ENCODE measurements at regions not wholly inside any gene's neighbourhood (a gene's known extent, or its start where the extent isn't known, plus 50 kb on each side); places are given as distances from the start of the nearest gene placed in this dataset.
"Not testable (repeated sequence)": the region's sequence is repeated elsewhere in the genome, so short reads cannot be mapped to it uniquely, and the experiment has no call there.

- DNase-seq (ENCODE audit: low read depth in 3 of 3): no peak
These were observed 229.3 kb upstream of the PTBP2 start for GRCh38 chr1:96492236-96492635.

DNA sequence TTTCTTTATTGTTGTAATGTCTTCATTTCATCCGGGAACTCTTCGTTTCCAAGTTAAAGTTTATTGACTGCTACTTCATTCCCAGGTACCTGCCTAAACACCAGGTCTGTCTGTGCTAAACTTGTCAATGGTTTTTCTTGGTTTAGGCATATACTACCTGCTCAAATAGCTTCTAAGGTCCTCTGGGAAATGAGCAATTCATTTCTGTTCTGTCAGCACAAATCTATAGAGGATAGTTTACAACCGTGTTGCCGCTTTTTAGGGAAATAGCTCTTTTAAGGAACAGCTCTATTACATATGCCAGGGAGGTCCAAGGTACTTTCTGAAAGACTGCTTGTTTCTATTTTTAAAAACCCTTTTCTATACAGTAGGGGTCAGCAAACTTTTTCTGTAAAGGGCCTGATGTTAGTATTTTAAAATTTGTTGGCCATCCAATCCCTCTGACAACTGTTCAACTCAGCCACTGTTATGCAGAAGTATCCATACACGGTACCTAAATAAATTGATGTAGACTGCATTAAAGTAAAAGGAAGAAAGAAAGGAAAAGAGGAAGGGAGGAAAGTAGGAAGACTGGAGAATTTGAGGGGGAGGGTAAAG is 222.7 kb upstream of the PTBP2 start:
- no peak for DNase-seq (ENCODE audit: low read depth in 3 of 3)

GRCh38 chr1:96508233-96508632 is 213.4 kb upstream of the PTBP2 start:
- DNase-seq (ENCODE audit: low read depth in 3 of 3): no peak

DNA sequence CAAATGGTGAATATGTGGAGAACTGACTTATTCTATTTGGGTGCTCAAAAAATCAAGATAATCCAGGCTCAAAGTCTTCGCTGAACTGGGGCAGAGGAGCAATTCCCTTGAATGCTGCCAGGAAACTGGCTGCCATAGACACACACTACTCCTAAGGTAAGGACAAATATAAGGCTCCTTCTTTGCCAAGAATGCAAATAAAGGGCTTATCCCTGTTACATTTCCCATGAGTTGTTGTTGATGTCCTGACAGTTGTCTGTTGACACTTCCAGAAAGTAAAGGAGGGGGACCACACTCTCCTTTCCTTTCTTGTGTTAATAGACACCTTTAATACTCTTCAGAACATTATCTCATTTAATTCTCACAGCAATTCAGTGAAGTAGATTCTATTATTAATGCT is 212.2 kb upstream of the PTBP2 start:
- no peak for DNase-seq (ENCODE audit: low read depth in 3 of 3)

- DNase-seq (ENCODE audit: low read depth in 3 of 3): no peak
These were observed 211.6 kb upstream of the PTBP2 start for GRCh38 chr1:96509951-96510350.

GRCh38 chr1:96510391-96510790 is 211.2 kb upstream of the PTBP2 start:
- DNase-seq (ENCODE audit: low read depth in 3 of 3): no peak

DNA sequence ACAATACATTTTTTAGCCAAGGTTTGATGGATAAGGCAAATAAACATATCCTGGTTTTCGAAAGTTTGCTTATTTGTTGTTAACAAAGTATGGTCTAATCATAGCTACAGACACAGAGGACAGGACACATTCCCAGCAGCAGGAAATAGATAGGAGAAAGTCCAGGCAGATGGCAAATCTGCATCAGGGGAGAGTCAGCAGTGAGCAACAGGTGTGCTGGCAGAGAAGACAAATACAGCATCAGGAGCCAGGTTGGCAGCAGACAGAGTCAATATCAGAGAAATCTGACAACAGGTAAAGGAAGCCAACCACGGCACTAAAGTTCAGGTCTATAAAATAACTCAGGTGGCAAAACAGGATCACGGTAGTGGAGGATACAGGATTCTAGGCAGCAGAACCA is 210.7 kb upstream of the PTBP2 start:
- DNase-seq (ENCODE audit: low read depth in 3 of 3): no peak

DNA sequence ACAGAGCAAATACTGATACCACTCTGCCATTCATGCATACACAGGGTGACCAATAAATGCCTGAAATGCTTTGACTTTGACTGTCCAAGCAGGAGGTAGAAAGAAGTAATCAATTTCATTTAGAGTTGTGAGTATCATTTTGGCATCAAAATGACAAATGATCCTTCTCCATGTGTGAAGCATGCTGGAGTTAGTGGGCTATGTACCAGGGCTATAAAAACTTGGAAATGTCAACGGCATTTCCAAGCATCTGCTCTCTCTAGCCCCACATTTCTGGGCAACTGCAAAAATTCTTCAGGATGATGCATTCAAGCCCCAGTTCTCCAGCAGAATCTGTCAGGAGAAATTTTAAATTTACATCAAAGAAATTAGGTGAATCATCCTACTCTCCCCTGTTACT is 208.4 kb upstream of the PTBP2 start:
- DNase-seq (ENCODE audit: low read depth in 3 of 3): no peak

DNA sequence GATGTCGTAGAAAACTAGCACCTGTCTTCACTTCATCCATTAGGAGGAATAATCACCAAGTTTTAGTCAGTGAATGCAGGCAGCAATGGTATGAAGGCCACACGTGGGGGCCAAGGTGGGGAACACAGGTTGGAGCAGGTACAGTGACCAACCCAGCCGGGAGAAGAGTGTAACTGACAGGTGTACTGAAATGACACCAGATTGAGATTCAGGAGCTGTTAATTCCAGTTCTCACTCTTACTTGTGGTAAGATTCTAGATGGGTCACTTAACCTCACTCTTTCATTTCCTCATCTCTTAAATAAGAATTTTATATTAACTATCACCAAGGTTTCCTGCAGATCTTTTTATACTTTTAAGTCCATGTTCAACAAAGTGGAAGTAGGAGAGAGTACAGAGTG is 206.2 kb upstream of the PTBP2 start:
- no peak for DNase-seq (ENCODE audit: low read depth in 3 of 3)

GRCh38 chr1:96515925-96516324 is 205.7 kb upstream of the PTBP2 start:
- DNase-seq (ENCODE audit: low read depth in 3 of 3): no peak

GRCh38 chr1:96519851-96520578 is 201.6 kb upstream of the PTBP2 start:
- DNase-seq (ENCODE audit: low read depth in 3 of 3): no peak

DNA sequence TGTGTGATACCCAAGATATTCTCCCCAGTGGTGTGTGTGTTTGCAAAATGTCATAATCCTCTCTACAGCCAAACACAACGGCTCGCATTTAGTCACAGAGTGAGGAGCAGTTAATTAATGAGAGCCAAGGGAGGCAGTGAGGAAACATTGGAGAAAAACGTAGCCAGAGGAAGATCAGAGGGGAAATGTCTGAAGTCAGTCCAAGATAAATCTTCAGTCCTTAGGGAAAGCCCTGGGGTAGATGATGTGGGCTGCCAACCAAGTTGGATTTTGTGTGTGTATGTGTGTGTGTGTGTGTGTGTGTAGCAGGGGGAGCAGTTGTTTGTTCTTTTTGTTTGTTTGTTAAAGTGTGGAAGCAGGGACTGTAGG is 201.0 kb upstream of the PTBP2 start:
- DNase-seq (ENCODE audit: low read depth in 3 of 3): no peak

- DNase-seq (ENCODE audit: low read depth in 3 of 3): no peak
These were observed 200.6 kb upstream of the PTBP2 start for GRCh38 chr1:96521010-96521409.

DNA sequence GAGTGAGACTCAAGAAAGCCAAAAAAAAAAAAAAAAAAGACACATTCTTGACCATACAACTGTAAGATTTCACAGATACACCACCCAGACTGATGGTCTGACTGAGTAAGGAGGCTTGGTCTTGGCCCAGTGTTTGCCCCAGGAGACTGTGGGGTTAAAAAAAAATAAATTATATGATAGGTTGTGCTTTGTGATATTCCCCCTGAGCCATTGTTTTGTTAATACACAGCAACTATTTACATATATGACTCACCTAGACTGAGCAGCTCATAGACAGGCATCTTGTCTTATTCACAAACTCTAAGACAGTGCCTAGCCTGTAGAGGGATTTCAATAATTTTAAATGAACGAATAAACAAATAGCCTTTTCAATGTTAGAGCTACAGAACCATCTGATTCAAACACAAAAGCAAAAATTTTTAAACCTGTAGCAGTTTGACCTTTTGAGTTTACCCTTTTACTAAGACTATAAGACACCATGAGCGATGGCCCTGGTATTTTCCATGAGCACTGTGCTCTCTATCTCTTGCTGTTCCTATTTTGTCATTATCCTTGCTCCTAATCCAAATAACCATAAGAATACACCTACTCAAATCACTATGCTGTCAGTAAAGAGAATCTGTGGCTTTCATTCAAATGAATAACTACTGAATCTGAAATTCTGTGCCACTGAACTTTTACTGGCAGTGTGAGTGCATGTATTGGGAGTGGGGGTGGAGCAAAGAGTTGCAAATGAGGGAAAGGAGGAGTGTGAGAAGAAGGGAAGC is 199.4 kb upstream of the PTBP2 start:
- DNase-seq (ENCODE audit: low read depth in 3 of 3): no peak

DNA sequence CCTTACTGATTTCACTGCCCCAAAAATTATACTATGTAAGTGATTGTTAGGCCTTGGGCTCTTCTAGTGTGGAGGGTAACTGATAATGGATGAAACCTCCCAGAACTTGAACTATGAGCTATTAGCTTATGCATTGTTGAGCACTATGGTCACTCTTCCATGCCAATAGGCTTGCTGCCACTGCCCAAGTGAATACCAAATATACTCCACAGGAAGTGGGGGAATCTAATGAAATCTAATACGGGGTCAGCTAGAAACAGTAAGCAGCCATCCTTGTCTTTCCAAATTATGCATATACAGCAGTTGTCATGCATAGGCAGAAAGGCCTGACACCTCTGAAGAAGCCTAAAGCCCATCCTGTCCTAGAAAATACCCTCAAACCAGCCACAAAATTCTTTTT is 198.7 kb upstream of the PTBP2 start:
- no peak for DNase-seq (ENCODE audit: low read depth in 3 of 3)

- no peak for DNase-seq (ENCODE audit: low read depth in 3 of 3)
These were observed 197.5 kb upstream of the PTBP2 start for GRCh38 chr1:96524100-96524499.

DNA sequence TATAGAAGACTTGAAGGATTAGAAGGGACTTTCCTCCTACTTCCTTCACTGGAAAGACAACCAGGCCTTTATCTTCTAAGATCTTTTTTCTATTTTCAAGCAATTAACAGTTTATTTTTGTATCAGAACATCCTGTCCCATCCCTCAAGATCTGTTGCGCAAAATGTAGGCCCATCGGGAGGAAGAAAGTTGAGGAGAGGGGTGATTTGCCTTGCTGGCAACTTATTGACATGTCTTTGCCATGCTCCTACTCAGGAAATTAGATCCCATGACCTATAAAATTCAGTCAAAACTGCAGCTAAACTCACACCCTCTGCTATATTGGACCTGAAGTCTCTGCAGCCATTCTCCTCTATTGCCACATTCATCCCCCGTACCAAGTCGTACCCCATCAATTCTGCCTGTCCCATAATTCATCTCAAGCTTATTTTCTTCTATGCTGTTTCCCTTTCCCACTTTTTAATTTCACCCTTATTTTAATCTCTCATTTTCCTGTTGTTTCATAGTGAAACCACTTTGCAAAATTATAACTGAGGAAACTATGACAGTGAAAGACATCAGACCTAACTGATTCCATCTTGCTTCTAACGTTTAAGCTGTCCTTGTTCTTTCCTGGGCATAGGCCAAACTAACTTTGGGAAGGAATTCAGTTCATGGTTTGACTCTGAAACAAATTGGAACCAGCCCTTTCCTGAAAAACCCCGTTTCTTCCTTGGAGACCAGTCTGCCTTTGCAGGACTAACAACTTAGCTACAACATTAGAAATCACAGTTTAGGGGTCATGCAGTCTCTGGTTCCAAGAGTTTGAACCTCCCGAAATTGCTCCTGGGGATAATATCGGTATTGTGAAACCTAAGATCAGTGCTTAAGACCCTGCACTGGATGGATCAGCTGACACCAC is 195.7 kb upstream of the PTBP2 start:
- no peak for DNase-seq (ENCODE audit: low read depth in 3 of 3)

DNA sequence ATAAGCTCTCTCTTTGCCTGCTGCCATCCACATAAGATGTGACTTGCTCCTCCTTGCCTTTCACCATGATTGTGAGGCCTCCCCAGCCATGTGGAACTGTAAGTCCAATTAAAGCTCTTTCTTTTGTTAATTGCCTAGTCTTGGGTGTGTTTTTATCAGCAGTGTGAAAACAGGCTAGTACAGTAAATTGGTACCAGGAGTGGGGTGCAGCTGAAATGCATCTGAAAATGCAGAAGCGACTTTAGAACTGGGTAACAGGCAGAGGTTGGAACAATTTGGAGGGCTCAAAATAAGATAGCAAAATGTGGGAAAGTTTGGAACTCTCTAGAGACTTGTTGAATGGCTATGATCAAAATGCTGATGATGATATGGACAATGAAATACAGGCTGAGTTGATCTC is 192.9 kb upstream of the PTBP2 start:
- DNase-seq (ENCODE audit: low read depth in 3 of 3): not testable (repeated sequence)

- DNase-seq (ENCODE audit: low read depth in 3 of 3): no peak
These were observed 187.8 kb upstream of the PTBP2 start for GRCh38 chr1:96533820-96534219.

DNA sequence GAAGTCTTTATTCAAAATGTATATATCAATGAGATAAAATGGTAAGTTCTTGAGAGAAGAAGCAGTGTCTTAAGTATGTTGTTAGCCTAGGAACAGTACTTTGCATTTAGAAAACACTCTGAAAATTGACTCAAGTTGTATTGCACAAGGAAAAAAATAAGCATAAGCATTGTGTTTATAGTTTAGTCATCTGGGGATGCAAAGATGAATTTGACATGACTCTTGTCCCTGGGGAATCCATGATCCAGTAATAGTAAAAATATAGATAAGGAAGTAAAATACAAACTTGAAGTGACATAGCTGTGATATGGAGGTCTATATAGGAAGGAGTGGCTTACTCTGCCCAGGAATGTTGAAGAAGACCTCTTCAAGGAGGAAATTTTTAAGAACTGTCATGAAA is 185.0 kb upstream of the PTBP2 start:
- DNase-seq (ENCODE audit: low read depth in 3 of 3): no peak

DNA sequence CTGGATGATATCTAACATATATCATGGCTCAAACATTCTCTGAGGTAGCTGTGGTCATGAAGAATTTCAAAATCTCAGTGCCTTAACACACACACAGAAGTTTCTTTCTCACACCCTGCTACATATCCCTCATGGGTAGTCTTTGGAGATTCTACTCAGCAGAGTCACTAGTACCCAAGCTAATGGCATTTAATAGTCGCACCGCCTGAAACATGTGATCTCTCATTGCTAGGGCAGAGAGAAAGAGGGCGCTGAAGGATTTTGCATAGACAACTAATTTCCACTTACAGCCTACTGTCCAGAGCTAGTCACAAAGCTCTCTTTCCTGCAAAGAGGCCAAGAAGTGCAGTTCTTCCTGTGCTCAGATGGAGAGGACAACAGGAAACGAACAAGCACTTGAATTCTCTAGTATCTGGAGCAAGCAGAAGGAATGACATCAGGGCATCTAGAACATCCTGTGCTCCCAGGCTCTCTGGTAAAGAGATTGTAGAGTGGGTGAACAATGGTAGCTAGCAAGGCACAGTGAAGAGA is 183.4 kb upstream of the PTBP2 start:
- DNase-seq (ENCODE audit: low read depth in 3 of 3): no peak

DNA sequence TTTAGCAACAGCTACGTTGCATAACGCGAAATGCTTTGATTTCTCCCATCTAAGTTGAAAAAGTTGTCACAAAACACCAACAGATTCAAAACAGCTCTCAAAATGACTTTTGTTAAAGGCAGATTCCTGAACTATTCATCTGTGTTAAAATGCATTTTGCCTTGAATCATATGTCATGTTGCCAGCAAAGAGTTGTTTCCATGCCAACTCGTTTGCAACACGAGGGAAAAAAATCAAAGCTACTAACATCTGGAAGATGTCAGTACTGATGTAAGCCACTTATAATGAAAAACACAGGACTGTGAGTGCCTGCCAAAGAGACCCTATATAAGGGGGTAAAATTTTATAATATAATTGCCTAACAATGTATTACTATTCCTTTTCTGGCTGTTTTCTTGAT is 182.7 kb upstream of the PTBP2 start:
- DNase-seq (ENCODE audit: low read depth in 3 of 3): no peak

Data from stimulated activated CD4-positive, alpha-beta T cell treated with anti-CD3 and anti-CD28 coated beads, TNF-alpha, amount 100 ng/mL, for 24 hours (primary cell).